ENCODE measurements at regions not wholly inside any gene's neighbourhood (a gene's known extent, or its start where the extent isn't known, plus 50 kb on each side); places are given as distances from the start of the nearest gene placed in this dataset.

DNA sequence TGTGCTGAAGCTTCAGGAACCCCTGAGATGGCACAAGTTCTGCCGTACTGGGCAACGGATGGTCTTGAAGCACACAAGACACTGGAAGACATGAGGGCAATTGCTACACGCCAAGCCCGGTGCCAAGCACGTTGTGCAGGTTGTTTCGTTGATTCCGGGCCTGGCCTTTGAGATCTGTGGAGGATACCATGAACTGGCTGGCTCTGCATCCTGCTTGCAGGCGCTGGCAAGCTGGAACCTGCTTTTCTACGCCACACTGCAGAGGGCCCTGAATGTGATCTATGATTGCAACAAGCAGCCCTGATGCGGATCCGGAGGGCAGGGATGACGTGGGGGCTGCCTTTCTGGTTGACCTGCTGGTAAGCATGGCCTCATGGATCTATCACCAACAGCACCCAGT, 262.5 kb upstream of the ATP10A start:
- TF ChIP-seq, protein P1, sequence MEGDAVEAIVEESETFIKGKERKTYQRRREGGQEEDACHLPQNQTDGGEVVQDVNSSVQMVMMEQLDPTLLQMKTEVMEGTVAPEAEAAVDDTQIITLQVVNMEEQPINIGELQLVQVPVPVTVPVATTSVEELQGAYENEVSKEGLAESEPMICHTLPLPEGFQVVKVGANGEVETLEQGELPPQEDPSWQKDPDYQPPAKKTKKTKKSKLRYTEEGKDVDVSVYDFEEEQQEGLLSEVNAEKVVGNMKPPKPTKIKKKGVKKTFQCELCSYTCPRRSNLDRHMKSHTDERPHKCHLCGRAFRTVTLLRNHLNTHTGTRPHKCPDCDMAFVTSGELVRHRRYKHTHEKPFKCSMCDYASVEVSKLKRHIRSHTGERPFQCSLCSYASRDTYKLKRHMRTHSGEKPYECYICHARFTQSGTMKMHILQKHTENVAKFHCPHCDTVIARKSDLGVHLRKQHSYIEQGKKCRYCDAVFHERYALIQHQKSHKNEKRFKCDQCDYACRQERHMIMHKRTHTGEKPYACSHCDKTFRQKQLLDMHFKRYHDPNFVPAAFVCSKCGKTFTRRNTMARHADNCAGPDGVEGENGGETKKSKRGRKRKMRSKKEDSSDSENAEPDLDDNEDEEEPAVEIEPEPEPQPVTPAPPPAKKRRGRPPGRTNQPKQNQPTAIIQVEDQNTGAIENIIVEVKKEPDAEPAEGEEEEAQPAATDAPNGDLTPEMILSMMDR (IDR thresholded peaks at IDR 0.05; ENCODE audit: low read depth, low read length), result no peak
- TF ChIP-seq EZH2phosphoT487 (IDR thresholded peaks at IDR 0.05; ENCODE audit: low read depth), result no peak

Measured in OCI-LY3 (cell line).